ENCODE measurements at regions not wholly inside any gene's neighbourhood (a gene's known extent, or its start where the extent isn't known, plus 50 kb on each side); places are given as distances from the start of the nearest gene placed in this dataset.

DNA sequence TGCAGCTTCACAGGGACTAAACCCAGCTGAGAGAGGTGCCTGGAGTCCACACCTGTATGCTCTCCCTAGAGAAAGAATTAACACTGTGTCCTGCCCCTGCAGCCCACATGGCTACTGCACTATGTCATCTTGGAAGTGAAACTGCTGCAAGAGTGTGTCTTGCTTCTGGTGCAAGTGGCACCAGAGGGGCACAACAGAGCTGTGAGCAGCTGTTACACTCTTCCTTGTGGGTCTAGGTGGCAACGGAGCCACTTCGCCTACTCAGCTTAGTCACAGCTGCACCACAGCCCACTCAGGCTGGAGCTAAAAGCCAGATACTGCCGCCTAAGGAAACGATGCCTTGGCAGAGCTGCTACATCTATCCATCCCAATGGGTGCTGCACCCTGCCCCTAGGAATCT, 391.4 kb downstream of the COL12A1 start:
- Histone ChIP-seq H3K4me3 (ENCODE audit: low read depth, low read length) (no peak overlapping the region), H3K27me3 (no peaks in the 10 kb centered on the region), H3K36me3 (no peaks in the 10 kb centered on the region), H3K9me3 (no peaks in the 10 kb centered on the region), H3K4me1 (no peaks in the 10 kb centered on the region)
- DNase-seq: no peak
- TF ChIP-seq, protein P1, sequence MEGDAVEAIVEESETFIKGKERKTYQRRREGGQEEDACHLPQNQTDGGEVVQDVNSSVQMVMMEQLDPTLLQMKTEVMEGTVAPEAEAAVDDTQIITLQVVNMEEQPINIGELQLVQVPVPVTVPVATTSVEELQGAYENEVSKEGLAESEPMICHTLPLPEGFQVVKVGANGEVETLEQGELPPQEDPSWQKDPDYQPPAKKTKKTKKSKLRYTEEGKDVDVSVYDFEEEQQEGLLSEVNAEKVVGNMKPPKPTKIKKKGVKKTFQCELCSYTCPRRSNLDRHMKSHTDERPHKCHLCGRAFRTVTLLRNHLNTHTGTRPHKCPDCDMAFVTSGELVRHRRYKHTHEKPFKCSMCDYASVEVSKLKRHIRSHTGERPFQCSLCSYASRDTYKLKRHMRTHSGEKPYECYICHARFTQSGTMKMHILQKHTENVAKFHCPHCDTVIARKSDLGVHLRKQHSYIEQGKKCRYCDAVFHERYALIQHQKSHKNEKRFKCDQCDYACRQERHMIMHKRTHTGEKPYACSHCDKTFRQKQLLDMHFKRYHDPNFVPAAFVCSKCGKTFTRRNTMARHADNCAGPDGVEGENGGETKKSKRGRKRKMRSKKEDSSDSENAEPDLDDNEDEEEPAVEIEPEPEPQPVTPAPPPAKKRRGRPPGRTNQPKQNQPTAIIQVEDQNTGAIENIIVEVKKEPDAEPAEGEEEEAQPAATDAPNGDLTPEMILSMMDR (IDR thresholded peaks at IDR 0.05; ENCODE audit: low read depth, low read length): no peak

DNA sequence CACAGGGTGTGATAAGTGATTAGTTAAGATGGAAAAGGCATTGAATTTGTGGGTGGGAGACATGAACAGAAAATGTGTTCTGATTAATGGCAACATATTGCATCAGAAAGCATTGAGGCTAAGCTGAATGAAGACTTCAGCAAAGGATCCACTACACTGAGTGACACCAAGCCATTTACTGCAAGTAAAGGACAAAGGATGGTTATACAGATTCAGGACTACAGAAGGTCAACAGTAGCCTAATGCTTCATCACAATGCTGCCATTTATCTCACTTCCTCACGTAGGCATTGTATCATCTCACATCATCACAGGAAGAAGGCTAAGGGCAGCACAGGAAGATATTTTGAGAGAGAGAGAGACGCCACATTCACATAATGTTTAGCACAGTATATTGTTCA, 398.2 kb downstream of the COL12A1 start:
- no peaks in the 10 kb centered on the region for H3K36me3 ChIP-seq

DNA sequence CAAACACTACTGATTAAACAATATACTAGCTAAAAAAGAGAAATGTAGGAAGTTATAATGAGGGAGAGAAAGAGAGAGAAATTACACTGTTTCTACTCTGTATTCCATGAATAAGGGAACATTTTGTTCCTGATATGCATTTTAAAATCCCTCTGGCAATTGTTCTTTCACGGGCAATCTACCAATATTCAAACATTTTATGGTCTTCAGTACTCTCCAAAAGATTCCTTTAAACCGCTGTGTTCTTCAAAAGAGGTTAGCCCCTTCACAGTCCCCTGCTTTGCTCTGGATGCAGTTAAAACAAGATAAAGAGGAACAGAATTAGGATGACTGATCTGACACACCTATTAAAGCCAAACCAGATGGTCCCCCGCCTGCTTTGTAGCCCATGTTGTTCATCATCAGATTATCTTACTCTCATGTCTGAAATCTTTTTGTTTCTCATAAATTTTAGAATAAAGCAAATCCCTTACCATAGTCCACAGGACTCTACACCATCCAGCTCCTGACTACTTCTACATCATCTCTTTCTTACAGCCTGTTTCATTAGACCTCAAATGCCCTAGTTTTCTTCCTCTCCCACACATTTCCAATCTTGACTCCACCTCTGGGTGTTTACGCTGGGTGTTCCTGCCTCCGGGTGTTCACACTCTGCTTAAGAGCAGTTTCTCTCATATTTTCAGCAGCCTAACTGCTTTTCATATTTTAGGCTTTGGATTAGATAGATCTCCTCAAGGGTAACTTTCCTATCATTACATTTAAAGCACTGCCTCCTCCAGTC, 399.7 kb downstream of the COL12A1 start:
- no peaks in the 10 kb centered on the region for H3K36me3 ChIP-seq
- TF ChIP-seq, protein P1 (IDR thresholded peaks at IDR 0.05; ENCODE audit: low read depth, low read length): no peak
- no peaks in the 10 kb centered on the region for H3K4me1 ChIP-seq
- H3K27me3 ChIP-seq: no peaks in the 10 kb centered on the region
- H3K9me3 ChIP-seq: no peaks in the 10 kb centered on the region; the same call in 1 of the 2 replicates
- DNase-seq: no peak
- H3K4me3 ChIP-seq (ENCODE audit: low read depth, low read length): no peak overlapping the region

More for the DNA sequence above, 398.2 kb downstream of the COL12A1 start:
- no peak for DNase-seq
- no peaks in the 10 kb centered on the region for H3K27me3 ChIP-seq
- H3K4me1 ChIP-seq: no peaks in the 10 kb centered on the region
- TF ChIP-seq, protein P1 (IDR thresholded peaks at IDR 0.05; ENCODE audit: low read depth, low read length): no peak
- no peaks in the 10 kb centered on the region; the same call in 1 of the 2 replicates for H3K9me3 ChIP-seq
- no peak overlapping the region for H3K4me3 ChIP-seq (ENCODE audit: low read depth, low read length)

DNA sequence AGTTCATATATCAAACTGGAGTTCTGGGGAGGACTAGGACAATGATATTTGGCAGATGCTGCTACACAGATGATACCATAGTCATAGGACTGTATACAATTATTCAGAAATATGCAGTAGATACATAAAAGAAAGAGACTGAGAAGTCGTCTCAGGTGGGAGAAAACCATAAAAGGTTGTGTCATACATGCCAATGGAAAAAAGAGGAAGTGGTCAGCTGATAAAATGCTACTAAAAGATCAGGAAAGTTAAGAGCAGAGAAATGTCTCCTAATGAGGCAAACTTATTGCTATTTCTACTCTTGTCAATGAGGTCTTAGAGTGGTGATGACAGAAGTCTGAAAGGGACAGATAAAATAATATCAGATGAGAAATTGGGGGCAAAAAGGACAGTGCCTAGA, 407.6 kb downstream of the COL12A1 start:
- no peaks in the 10 kb centered on the region for H3K36me3 ChIP-seq
- no peaks in the 10 kb centered on the region for H3K4me1 ChIP-seq
- H3K4me3 ChIP-seq (ENCODE audit: low read depth, low read length): no peak overlapping the region
- TF ChIP-seq, protein P1 (IDR thresholded peaks at IDR 0.05; ENCODE audit: low read depth, low read length): no peak
- no peaks in the 10 kb centered on the region for H3K27me3 ChIP-seq
- no peaks in the 10 kb centered on the region for H3K9me3 ChIP-seq
- no peak for DNase-seq

DNA sequence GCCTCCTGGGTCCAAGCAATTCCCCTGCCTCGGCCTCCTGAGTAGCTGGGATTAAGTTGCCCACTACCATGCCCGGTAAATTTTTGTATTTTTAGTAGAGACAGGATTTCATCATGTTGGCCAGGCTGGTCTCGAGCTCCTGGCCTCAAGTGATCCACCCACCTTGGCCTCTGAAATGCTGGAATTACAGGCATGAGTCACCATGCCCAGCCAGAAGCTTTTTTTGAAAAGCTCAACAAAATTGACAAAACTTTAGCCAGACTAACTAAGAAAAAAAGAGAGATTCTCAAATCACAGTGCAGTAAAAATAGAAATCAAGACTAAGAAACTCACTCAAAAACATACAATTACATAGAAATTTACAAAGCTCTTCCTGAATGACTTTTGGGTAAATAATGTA, 420.6 kb downstream of the COL12A1 start:
- H3K4me3 ChIP-seq (ENCODE audit: low read depth, low read length): no peak overlapping the region
- H3K4me1 ChIP-seq: no peaks in the 10 kb centered on the region
- TF ChIP-seq, protein P1 (IDR thresholded peaks at IDR 0.05; ENCODE audit: low read depth, low read length): no peak
- no peaks in the 10 kb centered on the region for H3K27me3 ChIP-seq
- no peak for DNase-seq
- H3K9me3 ChIP-seq: no peaks in the 10 kb centered on the region; the same call in none of the 2 replicates
- no peaks in the 10 kb centered on the region for H3K36me3 ChIP-seq

DNA sequence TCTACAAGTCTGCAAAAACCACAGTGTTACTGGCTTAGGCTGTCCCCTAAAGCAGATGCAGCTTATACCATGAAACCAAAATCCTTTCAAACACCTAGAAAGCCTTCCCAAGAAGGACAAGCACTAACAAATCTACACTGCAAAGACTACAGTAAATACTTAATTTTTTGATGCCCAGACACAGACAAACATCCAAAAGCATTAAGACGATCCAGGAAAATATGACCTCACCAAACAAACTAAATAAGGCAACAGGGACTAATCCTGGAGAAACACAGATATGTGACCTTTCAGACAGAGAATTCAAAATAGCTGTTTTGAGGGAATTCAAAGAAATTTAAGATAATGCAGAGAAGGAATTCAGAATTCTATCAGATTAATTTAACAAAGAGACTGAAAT, 423.5 kb downstream of the COL12A1 start:
- TF ChIP-seq, protein P1 (IDR thresholded peaks at IDR 0.05; ENCODE audit: low read depth, low read length): no peak
- H3K4me1 ChIP-seq: no peaks in the 10 kb centered on the region
- H3K4me3 ChIP-seq (ENCODE audit: low read depth, low read length): no peak overlapping the region
- H3K9me3 ChIP-seq: no peaks in the 10 kb centered on the region; the same call in none of the 2 replicates
- no peaks in the 10 kb centered on the region for H3K36me3 ChIP-seq
- H3K27me3 ChIP-seq: no peaks in the 10 kb centered on the region
- DNase-seq: no peak
